GM18909 (cell line): ENCODE measurements at regions not wholly inside any gene's neighbourhood (a gene's known extent, or its start where the extent isn't known, plus 50 kb on each side); places are given as distances from the start of the nearest gene placed in this dataset.

Experiments used
- ATAC-seq: cut with Tn5 transposase; IDR thresholded peaks from one replicate; pipeline ENCODE4 v1.9.1; 2021; ENCODE audit warnings: mild to moderate bottlenecking; ENCODE audit not compliant: unreplicated experiment, poor library complexity

DNA sequence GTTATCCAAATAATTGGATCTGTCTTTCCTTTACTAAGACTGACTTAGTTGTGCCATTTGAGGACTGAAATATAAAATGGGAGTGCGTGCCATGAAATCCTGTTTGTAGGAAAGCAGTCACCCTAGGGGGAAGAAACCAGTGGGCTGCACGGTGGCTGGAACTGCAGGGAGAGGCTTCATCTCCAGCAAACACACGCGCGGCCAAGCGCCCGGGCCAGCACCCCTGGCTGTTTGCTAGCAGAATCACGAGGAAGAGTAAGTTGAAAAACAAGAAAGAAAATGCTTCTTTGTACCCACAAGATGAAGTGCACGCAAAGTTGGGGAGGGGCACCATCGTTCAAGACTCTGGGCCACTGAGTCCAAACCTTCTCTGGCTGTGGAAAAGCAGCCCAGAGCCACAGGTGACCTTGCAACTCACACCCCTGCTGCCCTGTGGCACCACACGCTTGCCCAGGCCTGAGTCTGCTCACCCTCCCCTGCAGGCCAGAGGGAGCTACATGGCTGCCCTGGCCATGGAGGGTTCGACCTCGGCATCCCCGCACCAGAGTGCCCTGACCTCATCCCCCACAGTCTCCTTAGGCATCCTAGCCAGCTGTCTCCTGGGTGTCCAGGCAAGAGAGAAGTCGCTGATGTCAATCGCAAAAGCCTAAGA, 55.2 kb downstream of the IRX2 start:
- no peak for ATAC-seq

DNA sequence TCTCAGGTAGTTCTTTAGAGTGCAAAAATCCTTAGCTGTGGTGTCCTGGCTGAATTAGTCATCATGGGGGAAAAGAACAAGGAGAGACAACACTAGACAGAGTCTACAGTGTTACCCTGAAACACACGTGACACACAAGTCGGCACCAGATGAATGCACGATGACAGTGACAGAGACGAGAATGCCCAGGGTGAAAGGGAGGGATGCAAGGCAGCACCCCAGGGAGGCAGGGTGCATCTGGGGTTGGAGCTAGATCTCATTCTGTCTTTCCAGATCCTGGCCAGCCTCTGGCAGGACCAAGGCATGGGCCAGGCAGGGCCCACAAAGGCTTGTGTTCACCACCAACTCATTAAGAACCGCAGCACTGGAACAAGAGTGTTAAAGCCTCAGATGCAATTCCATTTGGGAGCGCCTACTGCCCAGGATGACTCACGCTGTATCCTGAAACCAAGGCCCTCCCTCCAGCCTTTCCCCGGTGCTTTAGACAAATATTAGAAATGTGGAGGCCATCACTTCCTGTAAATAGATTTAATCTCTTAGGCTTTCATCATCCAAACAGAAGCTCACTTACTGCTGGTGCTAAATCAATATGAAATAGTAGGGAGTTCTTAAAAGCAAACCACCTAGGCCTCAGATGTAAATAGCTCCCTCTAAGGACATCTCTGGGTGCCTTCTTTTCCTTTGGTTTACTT, 56.1 kb downstream of the IRX2 start:
- ATAC-seq = no peak

GRCh38 chr5:2691530-2691929, 59.9 kb downstream of the IRX2 start:
- no peak for ATAC-seq

DNA sequence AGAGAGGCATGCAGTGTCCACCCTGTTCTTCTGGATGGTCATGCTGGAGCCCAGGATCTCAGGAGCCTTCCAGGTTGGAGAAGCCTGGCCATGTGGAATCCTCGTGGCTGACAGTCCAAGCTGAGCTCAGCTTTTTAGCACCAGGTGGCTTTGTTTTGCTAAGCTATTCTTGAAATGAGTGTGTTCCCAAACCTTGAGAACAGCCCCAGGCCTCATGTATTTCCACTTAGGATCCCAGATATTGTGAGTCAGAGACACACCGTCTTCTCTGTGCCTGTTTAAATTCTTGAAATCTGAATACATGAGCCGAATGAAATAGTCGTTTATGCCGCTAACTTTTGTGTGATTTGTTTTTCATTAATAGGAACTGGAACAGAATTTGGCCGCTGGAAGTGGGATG, 61.2 kb downstream of the IRX2 start:
- no peak for ATAC-seq

DNA sequence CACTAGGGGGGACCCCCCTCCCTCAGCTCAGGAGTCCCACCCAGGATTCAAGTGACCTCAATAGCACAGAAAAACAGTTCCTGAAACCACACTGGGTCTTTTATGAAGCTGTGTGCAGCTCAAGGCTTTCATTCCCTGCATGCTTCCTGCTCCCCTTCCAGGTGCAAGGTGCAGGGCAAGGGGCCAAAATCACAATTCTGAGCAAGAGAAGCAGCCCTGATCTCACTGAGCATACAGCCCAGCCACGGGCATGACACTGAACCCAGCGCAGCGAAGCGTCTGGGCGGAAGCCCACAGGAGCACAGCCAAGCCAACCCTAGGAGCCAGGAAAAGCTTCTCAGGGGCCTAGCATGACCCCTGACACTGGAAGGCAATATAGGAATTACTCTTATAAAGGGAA, 62.9 kb downstream of the IRX2 start:
- ATAC-seq = no peak

- ATAC-seq = no peak
Observed at GRCh38 chr5:2687746-2688145, 63.7 kb downstream of the IRX2 start.

DNA sequence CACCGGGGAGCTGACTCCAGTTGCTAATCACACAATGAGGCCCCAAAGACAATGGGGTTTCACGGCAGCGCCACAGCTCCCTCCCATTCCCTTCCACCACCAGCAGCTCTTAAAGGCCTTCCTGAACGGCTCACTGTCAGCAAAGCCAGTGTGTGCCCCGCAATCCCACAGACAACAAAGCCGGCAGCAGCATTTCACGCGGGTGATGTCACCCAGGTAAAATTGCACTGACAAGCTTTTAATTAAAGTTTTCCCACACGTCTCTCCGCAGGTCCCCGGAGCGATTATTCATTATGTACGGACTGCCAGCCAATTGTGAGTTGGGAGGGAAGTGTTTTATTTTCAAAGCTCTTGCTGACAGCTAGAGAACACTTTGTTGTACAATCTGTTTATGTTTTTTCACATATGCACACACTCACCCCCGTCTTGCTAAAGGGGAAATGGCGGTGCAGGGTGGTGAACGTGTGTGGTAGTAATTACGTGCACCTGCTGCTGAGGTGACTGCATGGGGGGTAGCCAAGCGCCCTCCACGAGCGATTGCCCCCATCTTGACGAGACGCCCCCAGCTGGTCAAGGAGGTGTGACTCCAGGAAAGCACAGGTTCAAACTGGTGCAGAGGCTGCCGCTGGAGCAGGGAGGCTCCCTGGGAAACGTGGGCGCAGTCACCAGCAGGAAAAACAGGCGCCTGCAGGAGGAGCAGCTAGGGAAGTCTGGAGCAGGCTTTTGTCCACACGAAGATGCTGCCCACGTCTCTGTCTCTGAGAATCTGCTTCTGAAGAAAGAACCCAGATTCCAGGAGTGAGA, 65.0 kb downstream of the IRX2 start:
- no peak for ATAC-seq

- ATAC-seq = no peak
Observed at GRCh38 chr5:2685651-2686272, 65.7 kb downstream of the IRX2 start.

DNA sequence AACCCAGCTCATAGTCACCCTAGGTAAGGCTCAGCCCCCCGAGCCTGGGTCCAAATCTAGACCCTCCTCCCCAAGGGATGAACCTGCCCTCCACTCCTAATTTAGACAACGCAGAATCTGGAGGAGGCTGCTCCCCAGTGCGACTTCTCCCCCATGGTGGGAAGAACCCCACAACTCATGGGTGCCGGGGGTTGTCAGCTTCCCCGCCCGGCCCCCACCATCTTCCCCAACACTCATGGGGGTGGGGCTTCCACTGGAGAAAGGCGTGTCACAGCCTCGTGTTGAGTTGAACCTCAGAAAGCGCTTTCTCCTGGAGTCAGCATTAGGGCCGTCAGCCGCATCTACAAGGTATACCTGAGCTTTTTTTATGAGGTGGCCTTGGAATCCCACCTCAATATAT, 66.9 kb downstream of the IRX2 start:
- ATAC-seq = no peak

DNA sequence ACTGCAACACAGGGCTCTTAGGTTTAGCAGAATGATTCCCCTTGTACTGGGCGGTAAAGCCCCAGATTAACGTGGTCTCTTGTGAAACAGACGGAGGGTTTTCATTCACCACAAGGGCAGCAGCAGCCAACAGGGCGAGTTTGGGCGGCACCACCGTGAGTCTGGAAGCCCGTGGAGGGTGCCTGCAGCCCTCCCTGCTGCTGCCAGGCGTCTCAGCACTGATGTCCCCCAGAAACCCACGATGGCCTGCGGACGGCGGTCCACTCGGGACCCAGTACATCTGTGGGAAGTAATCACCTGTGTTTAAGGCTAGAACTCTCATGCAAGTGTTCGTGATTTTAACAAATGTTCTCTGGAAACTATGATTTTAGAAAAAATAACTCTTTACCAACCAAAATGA, 67.8 kb downstream of the IRX2 start:
- ATAC-seq = no peak

- ATAC-seq = no peak
Observed at GRCh38 chr5:2681476-2681875, 70.0 kb downstream of the IRX2 start.

DNA sequence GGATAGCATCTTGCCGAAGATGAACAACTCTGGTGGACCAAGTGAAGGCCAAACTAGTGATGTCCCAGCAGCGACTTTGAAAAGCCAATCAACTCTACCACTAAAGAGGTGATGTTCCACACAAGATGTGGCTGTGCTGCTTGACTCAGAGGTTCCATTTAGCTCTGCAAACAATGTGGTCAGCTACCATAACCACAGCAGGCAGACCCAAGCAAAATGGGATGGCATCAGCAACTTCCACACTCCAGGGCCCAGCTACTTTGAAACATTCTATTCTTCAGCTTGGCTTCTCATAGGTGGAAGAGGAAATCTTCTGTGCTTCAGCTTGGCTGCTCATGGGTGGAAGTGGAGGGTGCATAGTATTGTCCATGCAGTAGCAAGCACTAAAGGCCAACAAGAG, 70.5 kb downstream of the IRX2 start:
- no peak for ATAC-seq

- no peak for ATAC-seq
Observed at GRCh38 chr5:2677689-2678088, 73.8 kb downstream of the IRX2 start.

DNA sequence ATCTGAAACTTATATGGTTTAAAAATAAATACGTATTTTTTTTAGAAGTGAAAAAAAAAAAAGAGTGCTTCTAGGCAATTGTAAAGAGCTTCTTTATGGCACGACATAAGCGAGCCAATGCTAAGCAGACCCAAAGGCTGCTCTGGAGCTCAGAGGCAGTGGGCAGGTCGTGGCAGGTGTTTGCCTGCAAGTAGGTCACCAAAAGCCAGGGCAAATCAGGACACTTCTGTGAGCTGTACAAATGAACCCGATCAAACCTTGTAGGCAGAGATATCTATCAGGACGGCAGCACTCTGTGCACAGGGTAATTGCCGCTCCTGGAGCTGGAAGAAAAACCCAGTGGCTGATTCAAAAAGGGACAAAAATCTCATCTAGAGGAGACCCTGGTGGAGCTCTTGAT, 75.9 kb downstream of the IRX2 start:
- ATAC-seq = no peak

- ATAC-seq = no peak
Observed at GRCh38 chr5:2674456-2674855, 77.0 kb downstream of the IRX2 start.

- ATAC-seq = no peak
Observed at GRCh38 chr5:2670940-2671339, 80.5 kb downstream of the IRX2 start.

DNA sequence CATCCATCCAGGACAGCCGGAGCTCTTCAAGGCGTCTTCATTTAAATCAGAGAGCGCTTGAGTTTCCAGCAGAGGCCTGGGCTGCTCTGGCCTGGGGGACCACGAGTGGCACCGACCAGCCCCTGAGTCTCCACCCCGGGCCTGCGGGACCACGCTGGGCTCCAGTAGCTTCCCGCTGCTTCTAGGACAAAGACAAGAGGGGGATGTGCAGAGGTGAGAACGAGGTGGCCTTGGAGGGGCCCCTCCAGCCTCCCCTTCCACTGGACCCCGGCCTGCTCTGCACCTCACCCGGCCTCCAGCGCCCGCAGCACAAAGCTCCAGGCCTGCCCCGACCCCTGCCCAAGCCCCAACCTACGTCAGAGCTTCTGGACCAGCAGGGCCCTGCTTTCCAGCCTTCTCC, 81.6 kb downstream of the IRX2 start:
- ATAC-seq = no peak

GRCh38 chr5:2669259-2669658, 82.2 kb downstream of the IRX2 start:
- ATAC-seq = no peak

DNA sequence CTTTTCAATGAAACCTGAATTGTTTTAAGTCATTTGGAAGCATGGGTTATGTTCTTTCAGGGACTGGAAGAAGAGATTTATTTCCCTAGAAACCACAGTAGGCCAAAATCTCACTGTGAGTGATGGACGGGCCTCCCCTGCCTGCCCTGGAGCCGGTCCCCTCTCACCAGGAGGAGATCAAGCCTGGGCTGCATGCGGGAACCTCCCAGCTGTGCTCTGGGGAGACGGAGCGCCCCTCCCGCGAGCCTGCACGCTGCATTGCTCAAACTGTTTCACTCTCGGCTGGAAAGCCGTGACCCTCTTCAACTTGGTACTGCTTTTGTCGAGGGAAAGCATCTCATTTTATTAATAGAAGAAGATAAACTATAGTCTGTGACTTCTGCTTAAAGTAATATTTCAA, 85.4 kb downstream of the IRX2 start:
- ATAC-seq = no peak

GRCh38 chr5:2663489-2663888, 88.0 kb downstream of the IRX2 start:
- ATAC-seq = no peak

DNA sequence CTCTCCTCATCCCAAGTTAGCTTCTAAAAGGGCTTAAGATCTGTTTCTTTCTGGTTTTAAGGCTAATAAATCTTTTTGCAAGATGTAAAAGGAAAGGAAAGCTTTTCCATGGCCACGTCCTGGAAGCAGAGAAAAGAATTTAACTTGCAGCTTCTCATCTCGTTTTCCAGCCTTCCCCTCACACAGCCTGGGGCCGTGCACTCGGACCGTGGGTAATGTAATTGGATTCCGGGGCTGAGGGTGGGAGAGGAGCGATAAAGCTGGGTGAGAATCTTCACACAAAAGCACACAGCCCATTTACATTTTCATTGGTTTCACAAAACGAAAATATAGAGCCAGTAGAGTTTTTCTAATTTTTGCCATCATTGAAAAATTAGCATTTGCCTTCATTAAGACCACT, 91.2 kb downstream of the IRX2 start:
- no peak for ATAC-seq
